C4-2B (cell line): ENCODE measurements at regions not wholly inside any gene's neighbourhood (a gene's known extent, or its start where the extent isn't known, plus 50 kb on each side); places are given as distances from the start of the nearest gene placed in this dataset.

Experiments used
- ZFX ChIP-seq: fragments of 450-650 bp; IDR thresholded peaks from 2 replicates; pipeline ENCODE4 v1.6.1; 2017
- TF ChIP-seq, protein P1 (sequence below): fragments of 450-650 bp; conservative IDR thresholded peaks from 2 replicates; pipeline ENCODE4 v1.5.1; 2017; ENCODE audit warnings: mild to moderate bottlenecking

DNA sequence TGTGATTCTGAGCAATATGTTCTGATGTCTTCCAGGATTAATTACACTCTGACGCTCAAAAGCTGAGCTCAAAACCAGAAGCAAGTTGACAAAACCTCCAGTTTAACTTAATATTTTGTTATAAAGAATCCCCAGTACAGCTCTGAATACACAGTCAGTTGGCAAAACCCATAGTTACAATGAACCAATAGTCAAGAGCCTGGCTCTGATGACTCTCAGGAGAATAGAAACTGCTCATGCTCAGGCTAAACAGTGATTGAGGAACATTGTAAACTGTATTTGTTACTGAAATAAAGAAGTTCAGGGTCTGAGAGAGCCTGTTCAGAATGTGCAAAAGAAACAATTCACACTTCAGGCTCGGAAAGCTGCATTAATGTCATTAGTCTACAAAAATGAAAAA lies 1565.9 kb downstream of the SUCLG1 start:
- TF ChIP-seq, protein P1, sequence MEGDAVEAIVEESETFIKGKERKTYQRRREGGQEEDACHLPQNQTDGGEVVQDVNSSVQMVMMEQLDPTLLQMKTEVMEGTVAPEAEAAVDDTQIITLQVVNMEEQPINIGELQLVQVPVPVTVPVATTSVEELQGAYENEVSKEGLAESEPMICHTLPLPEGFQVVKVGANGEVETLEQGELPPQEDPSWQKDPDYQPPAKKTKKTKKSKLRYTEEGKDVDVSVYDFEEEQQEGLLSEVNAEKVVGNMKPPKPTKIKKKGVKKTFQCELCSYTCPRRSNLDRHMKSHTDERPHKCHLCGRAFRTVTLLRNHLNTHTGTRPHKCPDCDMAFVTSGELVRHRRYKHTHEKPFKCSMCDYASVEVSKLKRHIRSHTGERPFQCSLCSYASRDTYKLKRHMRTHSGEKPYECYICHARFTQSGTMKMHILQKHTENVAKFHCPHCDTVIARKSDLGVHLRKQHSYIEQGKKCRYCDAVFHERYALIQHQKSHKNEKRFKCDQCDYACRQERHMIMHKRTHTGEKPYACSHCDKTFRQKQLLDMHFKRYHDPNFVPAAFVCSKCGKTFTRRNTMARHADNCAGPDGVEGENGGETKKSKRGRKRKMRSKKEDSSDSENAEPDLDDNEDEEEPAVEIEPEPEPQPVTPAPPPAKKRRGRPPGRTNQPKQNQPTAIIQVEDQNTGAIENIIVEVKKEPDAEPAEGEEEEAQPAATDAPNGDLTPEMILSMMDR: no peak
- TF ChIP-seq ZFX: no peak
